ENCODE measurements at regions not wholly inside any gene's neighbourhood (a gene's known extent, or its start where the extent isn't known, plus 50 kb on each side); places are given as distances from the start of the nearest gene placed in this dataset.

DNA sequence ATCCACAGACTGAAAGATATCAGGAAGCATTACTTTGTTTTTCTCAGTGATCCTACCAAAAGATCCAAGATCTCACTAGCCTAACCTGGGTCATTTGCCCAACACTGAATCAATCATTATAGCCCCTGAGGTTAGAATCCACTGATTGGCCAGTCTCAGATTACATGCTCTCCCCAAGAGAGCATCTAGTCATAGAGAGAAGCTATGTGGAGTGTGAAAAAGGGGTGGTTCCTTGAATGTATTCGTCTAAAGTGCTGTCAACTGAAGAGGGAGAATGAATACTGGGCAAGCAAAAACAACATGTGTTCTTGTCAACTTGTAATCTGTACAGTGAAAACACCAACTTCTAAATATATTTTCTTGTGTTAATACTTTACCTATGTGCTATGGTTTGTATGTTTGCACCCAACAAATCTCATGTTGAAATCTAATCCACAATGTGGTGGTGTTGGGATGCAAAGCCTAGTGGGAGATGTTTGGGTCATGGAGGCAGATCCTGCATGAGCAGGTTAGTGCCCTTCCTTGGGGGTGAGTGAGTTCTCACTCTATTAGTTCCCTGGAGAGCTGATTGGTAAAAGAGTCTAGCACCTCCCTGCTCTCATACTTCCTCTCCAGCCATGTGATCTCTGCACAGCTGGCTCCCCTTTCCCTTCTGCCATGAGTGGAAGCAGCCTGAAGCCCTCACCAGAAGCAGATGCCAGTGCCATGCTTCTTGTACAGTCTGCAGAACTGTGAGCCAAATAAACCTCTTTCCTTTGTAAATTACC lies 60.3 kb upstream of the PJA2 start:
- Histone ChIP-seq H3K9me2 (replicated peaks; ENCODE audit: insufficient read depth, low read length) (no peaks in the 10 kb centered on the region), H2AFZ (ENCODE audit: low read length) (no peak overlapping the region), H4K20me1 (ENCODE audit: insufficient read depth, low read length) (no peaks in the 10 kb centered on the region), H3K4me1 (ENCODE audit: low read length) (peaks cover 31% of the 10 kb centered on the region), H3F3A (ENCODE audit: insufficient read depth, low read length) (0 out of 2 replicates have a peak, but pooled peaks cover 6% of the 10 kb centered on the region), H3K36me3 (replicated peaks; ENCODE audit: insufficient read depth, low read length) (no peaks in the 10 kb centered on the region), H3K27ac (ENCODE audit: low read length) (no peak overlapping the region), H3K27me3 (replicated peaks; ENCODE audit: insufficient read depth, low read length) (no peaks in the 10 kb centered on the region), H3K4me2 (ENCODE audit: low read depth, low read length) (no peak overlapping the region), H3K9ac (ENCODE audit: low read length) (no peak overlapping the region), H3K4me3 (ENCODE audit: low read length) (no peak overlapping the region), H3K9me3 (replicated peaks; ENCODE audit: insufficient read depth, low read length) (no peaks in the 10 kb centered on the region), H3K79me2 (ENCODE audit: low read length) (no peaks in the 10 kb centered on the region)
- no peak for TF ChIP-seq EZH2phosphoT487 (IDR thresholded peaks at IDR 0.05; ENCODE audit: low read length)
- no peak for TF ChIP-seq EZH2 (optimal IDR thresholded peaks at IDR 0.05; ENCODE audit: low read depth, low read length)
- TF ChIP-seq CTCF (IDR thresholded peaks at IDR 0.05; ENCODE audit: low read length): no peak
- DNase-seq: no peak

DNA sequence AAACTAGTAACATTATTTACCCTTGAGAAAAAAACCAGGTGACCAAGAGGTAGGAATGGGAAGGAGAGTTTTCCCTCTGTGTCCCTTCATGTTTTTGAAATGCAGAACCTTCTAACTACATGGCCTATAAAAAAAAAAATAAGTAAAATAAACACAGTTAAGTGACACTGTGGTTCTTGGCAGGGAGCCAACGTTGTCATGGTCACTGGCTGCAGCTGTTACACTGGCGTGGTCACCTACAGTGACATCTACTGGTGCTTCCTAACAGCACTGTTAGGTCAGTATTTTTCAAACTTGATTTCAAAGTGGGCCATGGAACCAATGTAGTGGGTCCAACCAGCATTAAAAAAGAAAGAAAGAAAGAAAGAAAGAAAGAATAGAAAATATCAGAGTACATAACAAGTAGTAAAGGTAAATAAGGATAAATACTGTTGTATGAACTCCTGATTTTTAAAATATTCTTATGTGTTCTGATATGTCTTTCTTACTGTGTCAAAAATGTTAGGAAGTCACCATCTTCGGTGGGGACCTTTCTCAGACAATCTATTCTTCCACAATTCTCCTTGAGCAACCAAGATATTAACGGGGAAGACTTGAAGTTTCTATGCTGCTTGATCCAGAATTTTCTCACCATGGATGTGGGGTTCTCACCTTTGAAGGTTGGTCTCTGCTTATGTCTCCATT lies 59.1 kb upstream of the PJA2 start:
- 0 out of 2 replicates have a peak overlapping the region, but pooled peaks have one; percentile 1 for H3K4me2 ChIP-seq (ENCODE audit: low read depth, low read length)
- no peaks in the 10 kb centered on the region for H3K27me3 ChIP-seq (replicated peaks; ENCODE audit: insufficient read depth, low read length)
- H3K9ac ChIP-seq (ENCODE audit: low read length): no peak overlapping the region
- H3K36me3 ChIP-seq (replicated peaks; ENCODE audit: insufficient read depth, low read length): no peaks in the 10 kb centered on the region
- H3K79me2 ChIP-seq (ENCODE audit: low read length): no peaks in the 10 kb centered on the region
- no peaks in the 10 kb centered on the region for H3K9me3 ChIP-seq (replicated peaks; ENCODE audit: insufficient read depth, low read length)
- no peak overlapping the region for H3K4me3 ChIP-seq (ENCODE audit: low read length)
- peaks cover 36% of the 10 kb centered on the region for H3K4me1 ChIP-seq (ENCODE audit: low read length)
- no peak for TF ChIP-seq EZH2phosphoT487 (IDR thresholded peaks at IDR 0.05; ENCODE audit: low read length)
- no peak for TF ChIP-seq EZH2 (optimal IDR thresholded peaks at IDR 0.05; ENCODE audit: low read depth, low read length)
- TF ChIP-seq CTCF (IDR thresholded peaks at IDR 0.05; ENCODE audit: low read length): peak; percentile 80
- H3K9me2 ChIP-seq (replicated peaks; ENCODE audit: insufficient read depth, low read length): no peaks in the 10 kb centered on the region
- H2AFZ ChIP-seq (ENCODE audit: low read length): no peak overlapping the region
- 0 out of 2 replicates have a peak, but pooled peaks cover 12% of the 10 kb centered on the region for H3F3A ChIP-seq (ENCODE audit: insufficient read depth, low read length)
- no peaks in the 10 kb centered on the region for H4K20me1 ChIP-seq (ENCODE audit: insufficient read depth, low read length)
- peak; percentile 94 for DNase-seq
- H3K27ac ChIP-seq (ENCODE audit: low read length): no peak overlapping the region

DNA sequence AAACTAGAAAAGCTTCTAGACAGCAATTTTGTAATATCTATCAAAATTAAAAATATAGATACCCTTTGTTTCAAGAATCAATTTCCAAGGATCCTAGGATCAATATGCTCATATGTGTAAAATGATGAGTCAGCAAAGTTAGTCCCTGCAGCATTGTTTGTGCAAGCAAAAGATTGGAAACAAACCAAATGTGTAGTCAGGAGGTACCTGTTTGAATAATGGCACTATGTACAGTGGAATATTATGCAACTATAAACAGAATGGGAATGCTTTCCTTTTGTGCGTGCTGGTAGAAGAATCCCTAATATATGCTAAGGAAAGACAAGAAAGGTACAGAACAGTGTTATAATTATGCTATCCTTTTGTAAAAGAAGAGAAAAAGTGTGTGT lies 58.5 kb upstream of the PJA2 start:
- Histone ChIP-seq H3K36me3 (replicated peaks; ENCODE audit: insufficient read depth, low read length) (no peaks in the 10 kb centered on the region), H3K4me3 (ENCODE audit: low read length) (no peak overlapping the region), H4K20me1 (ENCODE audit: insufficient read depth, low read length) (no peaks in the 10 kb centered on the region), H3K4me2 (ENCODE audit: low read depth, low read length) (0 out of 2 replicates have a peak overlapping the region, but pooled peaks have one; percentile 1), H3K9ac (ENCODE audit: low read length) (no peak overlapping the region), H2AFZ (ENCODE audit: low read length) (no peak overlapping the region), H3K27me3 (replicated peaks; ENCODE audit: insufficient read depth, low read length) (no peaks in the 10 kb centered on the region), H3K9me2 (replicated peaks; ENCODE audit: insufficient read depth, low read length) (no peaks in the 10 kb centered on the region), H3F3A (ENCODE audit: insufficient read depth, low read length) (0 out of 2 replicates have a peak, but pooled peaks cover 12% of the 10 kb centered on the region), H3K27ac (ENCODE audit: low read length) (no peak overlapping the region), H3K79me2 (ENCODE audit: low read length) (no peaks in the 10 kb centered on the region), H3K9me3 (replicated peaks; ENCODE audit: insufficient read depth, low read length) (no peaks in the 10 kb centered on the region), H3K4me1 (ENCODE audit: low read length) (peaks cover 37% of the 10 kb centered on the region)
- TF ChIP-seq EZH2 (optimal IDR thresholded peaks at IDR 0.05; ENCODE audit: low read depth, low read length) (no peak), EZH2phosphoT487 (IDR thresholded peaks at IDR 0.05; ENCODE audit: low read length) (no peak), CTCF (IDR thresholded peaks at IDR 0.05; ENCODE audit: low read length) (no peak)
- no peak for DNase-seq
